ENCODE measurements at regions not wholly inside any gene's neighbourhood (a gene's known extent, or its start where the extent isn't known, plus 50 kb on each side); places are given as distances from the start of the nearest gene placed in this dataset.

DNA sequence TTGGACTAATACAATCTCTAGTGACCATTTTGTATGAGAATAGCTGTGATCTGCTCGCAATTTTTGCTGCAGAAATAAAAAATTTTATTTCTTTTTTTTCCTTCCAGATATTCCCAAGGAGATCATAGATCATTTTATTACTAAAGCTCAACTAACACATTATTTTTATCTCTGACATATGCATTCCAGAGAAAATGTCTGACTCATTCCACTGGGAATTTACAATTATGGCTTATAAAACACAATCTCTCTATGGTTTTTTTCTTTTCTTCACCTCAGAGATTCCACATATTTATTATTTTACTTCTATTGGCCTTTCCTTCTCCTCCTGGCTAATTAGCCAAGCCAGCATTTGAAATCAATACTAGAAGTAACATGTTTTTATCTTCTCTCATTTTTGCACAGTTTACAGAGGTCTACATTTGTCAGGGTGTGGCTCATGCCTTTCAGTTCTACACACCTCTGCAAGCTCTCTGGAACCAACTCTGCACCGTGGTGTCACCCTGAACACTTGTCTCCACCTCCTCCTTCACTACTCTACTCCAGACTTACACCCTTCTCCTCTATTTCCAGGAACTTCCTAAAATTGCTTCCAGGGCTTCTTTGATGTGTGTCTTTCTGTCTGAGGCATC lies 59.8 kb upstream of the GPM6A start:
- no peak for DNase-seq (ENCODE audit: low spot score)

DNA sequence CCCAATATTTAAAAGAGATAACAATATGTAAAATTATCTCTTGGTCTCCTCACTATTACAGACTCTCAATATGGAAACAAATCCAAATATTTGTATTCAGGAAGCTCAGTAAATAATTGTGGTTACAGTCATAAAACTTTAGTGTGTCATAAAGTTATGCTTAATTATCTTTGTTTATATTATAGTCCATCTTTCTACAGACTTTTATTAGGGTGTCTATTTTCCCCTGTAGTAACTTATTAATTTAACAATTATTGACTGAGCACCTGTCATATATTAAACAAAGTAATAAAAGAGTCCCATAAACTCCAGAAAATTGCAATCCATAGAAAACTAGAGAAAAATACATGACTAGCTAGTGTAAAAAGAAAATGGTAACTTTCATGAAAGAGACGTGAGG lies 61.6 kb upstream of the GPM6A start:
- DNase-seq (ENCODE audit: low spot score) = no peak

DNA sequence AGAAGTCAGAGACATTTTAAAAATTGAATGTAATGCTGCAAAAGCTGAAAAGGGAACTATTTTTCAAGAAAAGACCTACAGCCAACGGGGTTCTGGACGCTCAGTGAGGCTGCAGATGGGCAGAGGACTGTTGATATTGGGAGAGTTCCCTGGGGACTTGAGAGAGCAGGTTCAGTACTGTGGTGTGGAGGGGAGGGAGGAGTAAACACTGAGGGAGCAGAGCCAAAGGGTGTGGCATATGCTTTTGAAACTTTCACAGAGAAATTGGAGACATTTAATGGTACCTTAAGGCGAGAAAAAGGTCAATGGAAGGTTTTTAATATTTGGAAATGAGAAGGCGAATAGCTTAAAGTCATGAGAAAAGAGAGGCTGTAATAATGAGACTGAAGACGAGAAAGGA lies 62.2 kb upstream of the GPM6A start:
- DNase-seq (ENCODE audit: low spot score) = no peak

DNA sequence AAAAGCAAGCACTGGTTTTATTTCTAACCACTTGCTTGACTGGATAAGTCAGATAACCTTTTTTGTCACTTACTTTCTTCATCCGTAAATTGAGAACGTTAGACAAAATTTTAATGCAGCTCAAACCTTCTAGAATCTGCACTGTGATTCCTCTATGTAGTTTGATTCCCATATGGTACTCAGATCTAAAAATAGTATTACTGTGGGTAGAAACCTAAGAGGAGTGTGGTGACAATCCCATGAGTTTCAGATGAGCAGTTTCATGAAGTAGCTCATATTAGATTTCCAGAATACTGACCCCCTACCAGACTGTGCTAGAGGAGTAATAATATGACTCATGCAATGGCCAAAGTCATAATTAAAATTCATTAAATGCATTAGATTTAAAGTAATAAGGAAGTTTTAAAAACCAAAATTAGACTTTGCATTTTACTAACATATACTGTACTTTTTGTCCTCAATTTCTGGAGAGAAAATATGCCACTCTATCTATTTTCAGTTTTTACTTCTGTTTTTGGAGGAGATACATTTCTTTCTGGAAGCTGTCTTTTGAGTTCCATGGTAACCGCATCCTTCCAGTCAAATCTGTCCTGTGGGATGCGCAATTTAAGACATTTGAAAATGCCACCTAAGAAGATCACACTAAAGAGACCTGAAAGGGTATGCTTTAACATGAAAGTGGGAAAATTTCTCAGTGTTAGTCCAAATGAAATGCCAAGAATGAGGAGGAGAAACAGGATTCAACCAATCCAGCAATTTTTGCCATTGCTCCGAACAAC lies 64.1 kb upstream of the GPM6A start:
- no peak for DNase-seq (ENCODE audit: low spot score)

DNA sequence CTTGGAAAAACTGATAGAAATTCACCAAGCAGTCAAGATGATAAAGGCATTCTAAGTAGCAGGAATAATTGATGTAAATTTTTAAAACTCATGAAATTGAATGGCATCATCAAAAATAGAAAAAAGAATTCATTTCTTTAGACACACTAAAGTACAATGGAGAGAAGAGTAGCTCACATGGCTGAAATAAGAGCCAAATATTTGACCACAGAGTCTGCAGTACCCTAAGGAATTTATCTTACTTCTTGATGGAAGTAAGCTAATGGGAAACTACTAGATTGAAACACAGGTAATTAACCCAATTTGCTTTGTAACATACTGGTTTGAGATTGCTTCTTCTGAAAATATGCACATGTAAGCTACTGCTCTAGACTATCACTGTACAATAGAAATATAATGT lies 70.8 kb upstream of the GPM6A start:
- DNase-seq (ENCODE audit: low spot score) = no peak

DNA sequence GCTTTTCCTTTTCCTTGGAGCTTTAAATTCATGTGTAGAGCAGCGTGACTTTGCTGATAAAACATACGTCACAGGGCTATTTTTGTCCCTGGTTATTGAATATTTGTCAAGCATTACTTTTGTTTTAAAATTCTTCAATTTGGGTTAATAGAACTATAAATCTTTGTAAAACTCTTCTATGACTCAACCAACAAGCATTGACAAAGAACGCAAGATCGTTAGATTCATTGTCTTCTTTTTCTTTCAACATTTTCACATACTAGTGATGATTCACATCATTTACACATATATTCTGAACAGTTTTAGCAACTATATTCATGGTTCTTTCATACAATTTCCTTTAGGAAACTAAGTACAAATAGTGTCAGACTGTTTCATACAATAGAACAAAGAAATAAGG lies 72.0 kb upstream of the GPM6A start:
- DNase-seq (ENCODE audit: low spot score) = no peak

DNA sequence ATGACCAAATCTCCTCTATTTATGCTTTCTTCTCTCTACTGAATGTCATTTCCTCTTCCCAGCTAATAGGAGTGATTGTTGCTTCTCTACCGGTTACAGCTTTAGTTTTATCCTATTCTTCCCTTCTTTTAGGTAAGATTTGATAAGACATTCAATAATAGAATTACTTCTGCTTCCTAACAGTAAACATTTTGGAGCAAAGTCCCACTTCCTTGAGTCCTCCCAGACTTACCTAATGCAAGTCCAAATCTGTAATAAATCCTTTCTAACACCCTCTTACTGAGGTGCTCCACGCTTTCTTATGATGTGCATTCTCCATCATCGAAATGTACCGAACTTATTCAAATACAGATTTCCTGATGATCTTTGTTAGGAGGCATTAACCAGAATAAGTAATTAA lies 79.2 kb upstream of the GPM6A start:
- no peak for DNase-seq (ENCODE audit: low spot score)

DNA sequence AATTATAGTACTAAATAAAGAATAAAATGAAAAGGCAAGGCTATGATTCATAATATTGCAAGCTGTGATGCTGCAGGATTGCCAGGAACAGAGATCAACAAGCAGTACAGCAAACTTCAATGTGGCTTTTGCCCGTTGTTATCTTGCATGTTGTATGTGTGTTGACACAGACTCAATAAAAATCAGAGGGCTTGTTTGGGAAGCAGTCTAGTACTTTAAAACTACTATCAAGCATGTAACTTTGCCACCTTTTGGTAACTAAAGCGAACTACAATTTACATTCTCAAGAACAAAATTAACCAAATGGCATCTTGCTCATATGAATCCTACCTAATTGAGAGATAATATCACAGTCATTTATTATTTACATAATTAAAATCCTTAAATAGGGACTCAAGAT lies 79.8 kb upstream of the GPM6A start:
- no peak for DNase-seq (ENCODE audit: low spot score)

DNA sequence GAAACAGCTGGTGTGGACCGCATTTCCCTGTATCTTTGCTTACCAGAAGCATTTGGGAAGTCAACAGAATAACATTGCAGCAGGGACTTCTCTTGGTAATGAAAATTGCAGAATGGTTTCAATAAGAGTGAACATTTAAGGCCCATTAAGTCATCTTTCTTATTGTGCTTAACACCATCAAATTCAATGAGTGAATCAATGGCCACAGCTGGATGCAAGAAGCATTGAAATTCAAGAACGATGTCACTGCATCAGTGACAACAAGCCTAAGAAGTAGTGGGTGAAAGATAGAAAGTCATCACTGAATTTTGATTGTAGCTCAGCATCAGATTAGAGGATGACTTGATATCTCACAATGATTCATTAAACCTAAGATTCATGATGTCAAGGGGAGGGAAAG lies 93.9 kb upstream of the GPM6A start:
- no peak for DNase-seq (ENCODE audit: low spot score)

DNA sequence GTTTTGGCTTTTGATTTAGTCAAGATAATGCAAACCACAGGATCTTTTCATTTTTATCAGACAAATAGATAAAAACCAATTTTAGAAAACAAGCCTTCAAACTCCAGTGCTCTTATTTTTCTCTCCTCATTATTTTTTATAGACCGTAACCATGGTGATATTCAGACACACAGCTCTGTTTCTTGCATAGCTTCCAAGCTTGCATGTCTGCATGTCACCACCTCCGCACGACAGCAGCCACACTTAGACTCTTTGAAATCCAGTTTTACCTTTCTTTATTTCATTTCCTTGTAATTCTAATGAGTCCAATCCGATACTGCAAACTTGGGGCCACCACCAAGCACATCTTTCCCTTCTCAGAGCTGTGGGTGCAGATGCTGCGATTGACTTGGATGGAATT lies 94.3 kb upstream of the GPM6A start:
- DNase-seq (ENCODE audit: low spot score) = no peak

DNA sequence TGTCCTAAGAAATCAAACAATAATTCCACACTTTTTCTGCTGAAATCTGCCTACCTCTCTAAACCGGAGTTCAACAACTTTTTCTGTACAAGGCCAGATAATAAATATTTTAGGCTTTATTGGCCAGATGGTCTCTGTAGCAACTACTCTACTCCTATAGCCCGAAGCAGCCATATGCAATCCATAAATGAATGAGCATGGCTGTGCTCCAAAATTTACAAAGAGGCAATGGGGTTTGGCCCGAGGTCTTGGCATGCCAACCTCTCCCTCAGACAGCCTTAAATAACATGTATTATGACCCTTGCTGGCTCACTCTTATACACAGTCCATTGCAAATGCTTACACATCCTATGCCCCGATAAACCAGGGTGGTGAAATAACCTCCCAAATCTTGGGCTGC lies 98.6 kb upstream of the GPM6A start:
- DNase-seq (ENCODE audit: low spot score) = no peak

DNA sequence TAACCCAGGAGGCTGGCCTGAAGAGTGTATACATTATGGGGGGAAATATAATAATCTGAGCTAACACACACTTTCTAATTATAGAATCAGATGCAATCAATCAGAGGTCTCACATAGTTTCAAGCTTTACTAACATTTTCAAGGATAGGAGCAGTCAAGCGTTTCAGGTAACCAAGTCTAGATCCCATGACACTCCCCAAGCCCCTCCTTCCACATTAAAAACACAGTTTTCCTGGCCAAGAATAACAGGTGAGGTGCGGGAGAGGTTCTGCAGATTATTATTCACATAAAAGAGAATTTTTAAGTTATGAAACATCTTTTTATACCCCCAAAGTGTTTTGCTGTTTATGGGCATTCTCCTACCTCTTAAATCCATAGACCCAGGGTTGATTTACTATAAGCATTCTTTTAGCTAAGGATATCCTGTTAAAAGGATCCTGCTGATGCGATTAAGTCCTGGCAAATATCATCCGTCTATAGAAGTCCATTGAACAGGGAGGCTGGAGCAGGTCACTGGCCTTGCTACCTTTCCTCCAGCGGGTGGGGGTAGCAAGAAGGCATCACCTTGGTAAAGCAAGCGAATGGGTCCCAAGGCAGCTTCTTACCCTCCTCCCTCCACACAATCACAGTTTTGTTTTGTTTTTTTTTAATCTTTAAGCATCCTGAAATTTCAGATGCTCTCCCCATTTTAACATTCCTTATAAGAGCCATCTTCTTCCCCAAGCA lies 104.7 kb upstream of the GPM6A start:
- DNase-seq (ENCODE audit: low spot score) = no peak

DNA sequence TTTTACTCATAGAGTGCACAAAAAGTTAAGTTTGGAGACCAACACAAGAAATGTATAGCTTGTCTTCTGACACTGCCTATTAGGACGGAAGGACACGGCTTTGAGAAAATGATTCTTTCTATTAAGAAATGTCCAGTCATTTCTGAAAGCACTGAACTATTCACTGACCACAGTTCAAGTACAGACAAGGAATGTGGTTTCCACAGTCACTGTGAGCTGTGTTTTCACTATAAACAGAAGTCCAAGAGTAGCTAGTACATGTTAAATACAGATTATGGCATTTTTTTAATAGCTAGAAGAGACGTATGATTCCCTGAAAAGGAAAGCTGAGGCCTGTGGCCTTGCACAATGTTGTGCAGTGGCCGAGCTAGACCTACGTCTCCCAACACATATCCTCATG lies 115.1 kb upstream of the GPM6A start:
- no peak for DNase-seq (ENCODE audit: low spot score)

DNA sequence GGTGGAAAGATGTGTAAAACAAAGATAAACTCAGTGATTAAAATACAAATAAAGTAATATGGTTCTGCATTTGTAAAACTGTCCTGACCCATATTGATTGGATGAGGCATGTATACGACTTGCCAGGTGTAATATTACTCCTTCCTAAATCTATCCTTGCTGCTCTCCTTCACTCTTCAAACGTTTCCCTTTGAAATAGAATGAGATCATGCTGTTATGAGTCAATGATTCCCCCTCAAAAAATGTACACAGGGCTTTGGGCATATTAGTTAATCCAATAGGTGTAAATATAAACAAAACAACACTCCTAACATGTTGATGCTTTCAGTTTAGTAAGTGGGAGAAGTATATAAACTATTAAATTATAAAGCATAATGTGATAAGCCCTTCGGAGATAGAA lies 117.4 kb upstream of the GPM6A start:
- no peak for DNase-seq (ENCODE audit: low spot score)

DNA sequence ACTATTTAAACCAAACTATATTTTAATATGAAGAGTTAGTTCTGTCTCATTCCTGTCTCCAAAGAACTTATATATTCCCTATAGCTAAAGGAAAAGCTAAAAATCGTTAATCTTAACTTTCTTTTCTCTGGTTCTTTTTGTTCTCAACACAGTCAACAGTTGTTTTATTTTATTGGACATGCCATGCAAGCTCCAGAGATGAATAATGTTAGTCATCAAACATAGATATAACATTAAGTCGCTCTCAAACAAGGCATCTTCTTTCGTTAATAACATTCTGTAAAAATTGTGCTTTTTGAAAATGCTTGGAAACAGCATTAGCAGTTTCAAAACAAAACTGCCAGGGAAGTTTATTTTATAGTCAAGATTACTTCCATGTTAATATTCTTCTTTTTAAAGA lies 117.9 kb upstream of the GPM6A start:
- no peak for DNase-seq (ENCODE audit: low spot score)

DNA sequence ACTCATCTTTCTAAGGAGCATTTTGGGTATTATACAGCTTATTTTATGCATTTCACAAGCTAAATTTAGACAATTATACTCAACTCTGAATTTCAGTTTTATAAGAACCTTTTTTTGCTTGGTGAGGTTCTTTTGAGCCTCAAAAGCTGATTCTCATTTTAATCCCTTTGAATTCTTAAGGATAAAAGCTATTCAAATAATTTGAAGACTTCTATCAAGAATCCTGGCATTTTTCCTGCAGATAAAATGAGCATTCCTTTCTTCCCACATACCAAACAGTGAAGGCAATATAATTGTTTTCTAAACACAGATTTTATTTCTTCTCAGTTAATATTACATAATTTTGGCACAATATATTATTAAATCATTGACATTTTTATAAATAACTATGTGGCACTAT lies 118.4 kb upstream of the GPM6A start:
- no peak for DNase-seq (ENCODE audit: low spot score)

DNA sequence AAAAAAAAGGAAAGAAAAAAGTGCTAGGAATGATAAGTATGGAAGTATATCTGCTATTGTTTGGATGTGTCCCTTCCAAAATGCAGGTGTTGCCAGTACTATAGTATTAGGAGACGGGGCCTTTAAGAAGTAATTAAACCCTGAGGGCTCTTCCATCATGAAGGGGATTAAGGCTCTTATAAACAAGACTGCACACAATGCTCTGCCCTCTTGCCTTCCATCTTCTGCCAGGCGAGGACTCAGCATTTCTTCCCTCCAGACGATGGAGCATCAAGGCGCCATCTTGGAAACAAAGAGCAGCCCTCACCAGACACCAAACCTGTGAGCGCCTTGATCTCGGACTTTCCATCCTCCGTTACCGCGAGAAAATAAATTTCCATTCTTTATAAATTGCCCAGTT lies 120.1 kb upstream of the GPM6A start:
- DNase-seq (ENCODE audit: low spot score) = no peak

DNA sequence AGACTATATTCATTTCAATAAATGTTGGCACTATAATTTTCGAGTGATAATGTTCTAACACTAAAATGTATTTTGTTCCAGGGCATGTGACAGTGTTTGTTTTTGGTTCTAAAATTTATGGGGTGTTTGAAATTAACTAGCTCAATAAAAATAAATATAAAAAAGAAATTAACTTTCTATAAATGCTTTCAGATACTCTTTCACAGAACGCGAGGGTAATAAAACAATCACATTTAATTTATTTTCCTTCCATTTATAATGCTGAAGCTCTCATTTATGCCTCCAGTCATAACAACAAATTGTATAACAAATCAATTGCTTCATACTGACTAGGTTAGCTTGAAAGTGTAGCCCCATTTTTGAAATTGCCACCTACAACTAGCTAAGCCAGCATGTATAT lies 122.4 kb upstream of the GPM6A start:
- DNase-seq (ENCODE audit: low spot score) = no peak

DNA sequence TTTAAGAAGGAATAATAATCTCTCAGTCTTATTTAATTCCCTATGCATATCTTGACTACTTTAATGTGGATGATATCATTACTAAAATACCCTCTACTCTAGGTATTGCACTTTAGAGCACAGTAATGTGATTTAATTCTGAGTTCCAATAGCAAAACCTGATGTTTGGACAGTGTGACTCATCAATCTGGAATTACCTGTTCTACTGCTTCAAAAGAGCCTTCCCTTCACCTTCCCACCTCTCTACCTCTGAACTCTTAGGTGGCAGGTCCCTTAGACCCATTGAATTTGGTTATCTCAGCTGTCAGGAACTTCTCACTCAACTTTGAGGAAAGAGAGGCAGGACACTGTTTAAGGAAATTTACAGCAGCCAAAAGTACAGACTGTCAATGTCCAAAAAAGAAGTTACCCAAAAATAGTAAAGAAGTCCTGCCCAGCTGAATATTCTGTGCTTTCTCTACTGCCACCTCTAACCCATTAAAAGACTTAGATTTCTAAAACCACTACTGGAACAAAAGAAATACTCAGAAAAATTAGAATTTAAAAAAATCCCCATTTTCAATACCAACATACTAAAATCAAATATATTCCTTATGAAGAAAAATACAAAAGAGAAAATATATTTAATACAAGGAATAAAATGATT lies 123.1 kb upstream of the GPM6A start:
- DNase-seq (ENCODE audit: low spot score) = no peak

DNA sequence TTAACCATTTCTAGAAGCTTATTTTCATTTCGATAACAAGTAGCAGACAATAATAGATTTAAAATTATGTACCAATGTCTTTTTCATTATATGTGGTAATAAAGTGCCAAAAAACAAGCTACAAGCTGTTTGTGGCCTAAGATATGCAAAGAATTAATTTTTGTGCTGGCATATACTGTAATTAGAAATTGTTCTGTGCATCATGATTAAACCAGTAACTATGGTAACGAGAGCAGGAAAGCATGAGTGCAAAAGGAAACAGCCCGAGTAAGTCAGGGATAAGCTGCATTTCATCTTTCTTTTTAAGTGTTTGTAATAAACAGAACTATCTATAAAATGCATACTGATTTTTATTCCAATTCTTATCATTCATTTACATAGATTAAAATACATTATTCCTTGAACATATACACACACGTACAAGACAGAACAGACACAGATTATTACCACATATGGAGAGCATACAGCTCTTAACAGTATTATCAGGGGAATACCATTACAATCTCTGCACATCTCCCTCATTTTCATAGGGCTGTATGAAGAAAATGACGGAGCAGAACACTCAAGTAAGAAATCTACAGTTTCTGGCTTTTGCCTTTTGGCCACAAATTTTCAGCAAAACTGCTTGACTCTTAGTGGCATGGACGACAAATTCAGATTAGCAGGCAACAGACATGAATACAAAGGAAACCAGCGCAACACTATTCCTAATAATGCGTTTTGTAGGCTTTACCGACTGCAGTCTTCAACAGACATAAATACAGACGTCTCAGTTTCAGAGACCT lies 121.3 kb upstream of the WDR17 start:
- DNase-seq (ENCODE audit: low spot score) = no peak

DNA sequence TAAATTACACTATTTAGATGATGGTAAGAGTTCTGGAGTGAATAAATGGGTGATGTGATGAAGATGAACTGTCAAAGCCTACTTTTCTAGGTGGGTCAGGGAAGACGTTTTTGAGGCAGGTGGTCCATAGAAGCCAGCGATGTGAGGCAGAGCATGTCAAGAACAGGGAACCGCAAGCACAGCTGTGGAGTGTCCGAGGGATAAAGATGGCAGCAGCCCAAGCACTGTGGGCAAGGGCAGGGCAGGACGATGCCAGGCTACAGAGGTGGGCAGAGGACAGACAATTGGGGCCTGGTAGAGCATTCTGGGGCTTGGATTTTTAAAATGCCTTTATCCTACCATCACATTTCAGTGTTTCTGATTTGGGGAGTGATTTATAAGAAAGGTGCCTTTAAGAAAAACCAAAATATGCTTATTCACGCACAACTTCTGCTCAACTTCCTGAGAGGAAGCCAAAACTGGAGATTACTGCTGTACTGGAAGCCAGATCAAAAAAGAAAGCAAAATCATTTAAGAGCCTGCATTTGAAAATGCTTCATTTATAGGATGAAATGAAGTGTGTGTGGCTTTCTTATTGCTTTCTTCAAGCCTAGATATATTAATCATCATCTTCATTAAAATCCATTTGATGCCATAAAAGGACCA lies 119.0 kb upstream of the WDR17 start:
- DNase-seq (ENCODE audit: low spot score) = no peak

Data from CD4-positive, alpha-beta T cell treated with Interleukin-2 at 100 ng/mL for 4 hours (primary cell).